HG02885 (cell line): ENCODE measurements at regions not wholly inside any gene's neighbourhood (a gene's known extent, or its start where the extent isn't known, plus 50 kb on each side); places are given as distances from the start of the nearest gene placed in this dataset.

Experiments
- ATAC-seq: cut with Tn5 transposase; IDR thresholded peaks from one replicate; pipeline ENCODE4 v1.9.1; 2021; ENCODE audit warnings: mild to moderate bottlenecking; ENCODE audit not compliant: unreplicated experiment, poor library complexity

DNA sequence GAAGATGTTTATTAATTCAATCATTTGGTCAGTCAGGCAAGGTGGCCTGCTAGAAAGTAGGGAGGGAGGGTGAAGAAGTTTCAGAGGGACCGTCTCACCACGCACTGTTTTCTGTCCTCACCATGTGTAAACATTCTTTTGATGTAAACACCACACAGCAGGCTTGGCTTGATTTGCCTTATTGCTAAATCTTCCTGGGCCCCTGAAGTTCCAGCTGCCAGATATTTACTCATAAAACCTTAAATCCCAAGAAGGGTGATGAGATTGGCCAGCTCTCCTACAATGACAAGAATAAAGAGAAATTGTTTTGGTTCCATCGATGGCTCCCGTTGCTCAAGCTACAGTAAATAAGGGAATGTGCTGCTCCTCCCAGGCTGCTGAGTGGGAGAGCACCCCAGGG is 198.2 kb upstream of the TMTC4 start:
- ATAC-seq: no peak

GRCh38 chr13:100870898-100871297 is 196.3 kb upstream of the TMTC4 start:
- no peak for ATAC-seq

DNA sequence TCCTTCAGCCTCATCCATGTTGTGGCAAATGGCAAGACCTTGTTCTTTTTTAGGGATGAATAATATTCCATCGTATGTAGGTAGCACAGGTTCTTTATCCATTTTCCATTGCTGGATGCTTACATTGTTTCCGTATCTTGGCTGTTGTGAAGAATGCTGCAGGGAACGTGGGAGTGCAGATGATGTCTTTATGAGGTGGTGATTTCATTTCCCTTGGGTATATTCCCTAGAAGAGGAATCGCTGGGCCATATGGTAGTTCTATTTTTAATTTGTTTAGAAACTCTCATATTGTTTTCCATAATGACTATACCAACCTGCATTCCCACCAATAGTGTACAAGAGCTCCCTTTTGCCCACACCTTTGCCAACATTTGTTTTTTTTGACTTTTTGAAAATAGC is 186.3 kb upstream of the TMTC4 start:
- ATAC-seq: no peak

DNA sequence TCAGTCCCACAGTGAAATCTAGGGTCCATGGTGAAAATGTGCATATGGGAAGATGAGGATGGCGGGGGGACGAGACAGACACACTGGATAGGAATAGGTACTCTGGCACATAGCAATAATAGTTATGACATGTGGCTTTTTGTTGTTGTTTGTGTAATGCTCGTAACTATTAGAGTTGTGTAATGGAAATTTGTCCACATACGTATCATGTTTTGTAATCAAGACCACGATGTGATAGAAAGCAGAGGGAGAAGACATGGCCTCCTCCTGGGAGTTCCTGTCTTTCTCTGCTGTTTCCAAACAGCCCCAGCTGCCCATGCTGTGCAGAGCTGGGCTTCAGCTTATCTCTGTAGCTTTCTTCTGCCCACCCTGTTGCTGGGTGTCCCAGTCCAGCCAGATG is 185.3 kb upstream of the TMTC4 start:
- ATAC-seq: no peak

- no peak for ATAC-seq
Observed at GRCh38 chr13:100855151-100855550, 180.6 kb upstream of the TMTC4 start.

DNA sequence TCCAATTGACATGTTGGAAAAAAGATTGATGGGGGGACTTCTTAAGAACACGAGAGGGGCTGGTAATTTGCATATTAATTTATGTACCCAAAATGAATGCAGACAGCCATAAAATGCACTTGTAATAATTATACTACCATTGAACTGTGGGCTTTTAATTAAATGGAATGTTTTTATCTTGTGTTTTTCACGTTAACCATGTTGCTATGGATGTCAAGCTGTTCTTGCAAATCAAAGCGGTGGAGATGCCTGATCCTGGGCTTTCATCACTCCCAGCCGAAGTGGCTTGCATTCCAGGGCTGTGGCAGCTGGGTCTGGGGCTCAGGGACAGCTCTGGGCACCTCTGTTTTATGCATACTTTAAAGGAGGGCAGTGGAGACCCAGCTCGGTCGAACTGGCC is 179.4 kb upstream of the TMTC4 start:
- ATAC-seq: no peak

GRCh38 chr13:100853434-100853833 is 178.8 kb upstream of the TMTC4 start:
- ATAC-seq: no peak

GRCh38 chr13:100852146-100852545 is 177.6 kb upstream of the TMTC4 start:
- ATAC-seq: no peak

DNA sequence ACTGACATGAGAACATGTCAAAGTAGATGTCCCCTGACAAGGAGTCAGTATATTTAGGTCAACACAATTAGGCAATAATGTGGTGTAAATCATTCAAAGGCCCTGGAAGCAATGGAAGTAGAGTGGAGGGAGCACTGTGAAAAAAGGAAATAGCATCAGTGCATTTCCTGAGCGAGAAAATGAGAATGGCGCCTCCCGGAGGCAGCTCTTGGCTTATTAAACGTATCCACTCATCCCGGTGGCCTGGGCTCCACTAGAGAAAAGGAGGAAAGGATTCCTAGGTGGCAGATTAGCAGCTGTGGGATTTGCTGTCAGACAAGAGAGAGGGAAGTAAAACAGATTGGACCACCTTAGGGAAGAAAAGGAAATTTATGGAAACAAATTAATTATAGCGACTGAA is 173.7 kb upstream of the TMTC4 start:
- ATAC-seq: no peak

- ATAC-seq: no peak
Observed at GRCh38 chr13:100845128-100845757, 170.6 kb upstream of the TMTC4 start.

DNA sequence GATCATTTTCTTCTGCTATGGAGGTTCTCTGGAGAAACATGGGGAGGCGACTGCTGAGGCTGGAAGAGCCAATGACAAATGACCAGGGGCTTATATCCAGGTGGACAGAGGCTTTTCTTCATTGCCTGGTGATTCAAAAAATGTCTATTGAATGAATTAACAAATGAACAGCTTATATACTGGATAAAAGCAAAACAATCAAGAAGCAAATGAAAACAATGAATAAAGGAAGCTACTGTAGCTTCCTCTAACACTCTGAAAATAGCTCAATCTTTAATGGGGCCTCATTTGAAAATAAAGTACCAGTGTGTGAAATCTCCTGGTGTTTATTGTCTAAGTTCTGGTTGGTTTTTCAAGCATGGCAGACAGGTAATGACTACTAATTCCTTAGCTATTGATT is 167.5 kb upstream of the TMTC4 start:
- ATAC-seq: no peak

DNA sequence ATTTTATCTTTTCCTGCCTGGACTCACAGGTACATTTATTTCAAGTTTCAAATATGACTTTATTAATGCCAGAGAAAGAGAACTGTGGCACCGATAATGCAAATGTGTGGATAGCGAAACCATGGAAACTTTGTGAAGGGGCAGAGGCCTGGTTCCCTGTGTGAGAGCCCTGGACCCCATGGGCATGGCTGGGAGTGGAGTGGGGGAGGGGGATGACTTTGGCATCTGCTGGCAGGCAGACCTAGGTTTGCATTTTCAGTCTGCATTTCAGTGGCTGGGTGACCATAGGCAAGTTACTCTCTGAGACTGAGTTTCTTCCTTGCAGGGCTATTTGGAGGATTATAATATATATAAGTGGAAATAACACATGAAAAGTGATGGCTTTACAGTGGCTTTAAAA is 163.8 kb upstream of the TMTC4 start:
- no peak for ATAC-seq

GRCh38 chr13:100837631-100838030 is 163.0 kb upstream of the TMTC4 start:
- no peak for ATAC-seq

DNA sequence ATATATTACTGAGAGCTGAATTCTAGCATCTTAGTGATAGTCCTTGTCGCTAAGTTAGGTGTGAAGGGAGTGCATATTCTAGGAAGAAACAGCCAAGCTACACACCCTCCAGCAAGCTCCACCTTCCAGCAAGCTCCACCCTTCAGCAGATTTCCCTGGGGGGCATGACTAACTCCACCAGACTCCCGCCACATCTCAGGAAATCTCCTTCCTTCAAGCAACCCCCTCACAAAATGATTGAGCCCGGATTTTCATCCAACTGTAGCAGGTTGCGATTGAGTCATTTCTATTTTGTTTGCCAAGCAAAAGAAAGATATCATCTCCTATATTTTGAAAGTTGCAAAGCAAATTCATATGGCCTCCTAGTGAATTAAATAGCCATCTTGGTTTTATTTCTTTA is 162.1 kb upstream of the TMTC4 start:
- no peak for ATAC-seq

DNA sequence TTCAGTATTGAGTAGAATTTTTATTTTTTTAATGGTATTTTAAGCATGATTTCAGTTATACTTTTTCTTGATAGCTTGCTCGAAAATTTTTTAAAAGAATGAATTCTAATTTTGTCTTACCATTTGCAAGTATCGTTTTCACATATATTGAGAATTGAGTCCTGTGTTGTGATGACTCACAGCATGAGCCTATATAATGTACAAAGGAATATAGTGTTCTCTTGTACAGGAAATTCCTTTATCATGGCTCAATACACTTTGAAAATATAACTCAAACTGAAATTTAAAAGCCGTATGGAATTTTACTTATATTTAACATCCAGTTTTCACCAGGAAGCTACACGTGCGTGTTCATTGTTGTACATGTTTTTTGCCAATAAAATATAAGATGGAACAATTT is 161.1 kb upstream of the TMTC4 start:
- ATAC-seq: no peak

DNA sequence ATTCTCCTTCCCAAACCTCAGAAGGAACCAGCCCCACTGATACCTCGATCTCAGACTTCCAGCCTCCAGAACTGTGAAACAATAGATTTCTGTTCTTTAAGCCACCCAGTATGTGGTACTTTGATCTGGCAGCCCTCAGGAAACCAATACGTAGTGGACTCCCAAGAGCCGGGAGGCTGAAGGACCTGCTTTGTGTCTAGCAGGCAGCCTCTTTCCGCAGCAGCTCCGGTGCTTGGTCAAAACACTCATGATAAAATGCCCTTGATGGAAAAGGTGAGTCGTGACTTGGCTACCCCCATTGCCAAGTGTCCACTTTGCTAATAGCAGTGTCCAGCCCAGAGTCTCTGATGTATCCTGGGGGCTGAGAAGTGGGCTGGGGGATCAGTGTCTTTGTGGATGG is 158.8 kb upstream of the TMTC4 start:
- ATAC-seq: no peak

- ATAC-seq: no peak
Observed at GRCh38 chr13:100828226-100828625, 153.6 kb upstream of the TMTC4 start.

DNA sequence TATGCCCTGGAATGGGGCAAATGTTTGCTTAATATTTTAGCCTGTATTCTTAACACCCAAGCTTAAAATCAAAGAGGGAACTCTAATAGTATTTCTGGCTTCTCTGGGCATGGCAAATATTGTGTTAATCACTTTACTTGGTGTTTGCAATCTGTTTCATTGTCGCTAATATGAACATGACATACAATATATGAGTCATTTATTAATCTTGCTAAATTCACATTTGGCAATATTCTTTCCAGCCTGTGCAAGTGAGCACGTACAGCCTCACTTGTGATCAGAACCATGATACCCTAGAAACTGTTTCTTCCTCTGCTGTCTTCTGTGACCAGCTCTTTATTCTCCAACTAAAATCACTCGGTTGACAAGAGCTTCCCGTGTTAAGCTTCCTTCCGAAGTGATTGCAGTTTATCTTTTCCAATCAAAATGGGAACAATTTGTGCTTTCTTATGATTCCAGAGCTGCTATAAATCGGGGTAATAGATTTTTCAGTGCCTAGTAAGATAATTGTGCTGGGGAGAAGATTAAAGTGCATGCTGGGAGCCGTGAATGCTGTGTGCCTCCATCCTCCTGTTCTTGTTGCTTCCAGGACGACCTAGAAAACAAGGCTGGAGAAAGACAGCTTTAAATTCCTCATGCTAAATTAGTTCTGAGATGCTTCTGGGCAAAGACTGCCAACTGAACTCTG is 153.0 kb upstream of the TMTC4 start:
- no peak for ATAC-seq

DNA sequence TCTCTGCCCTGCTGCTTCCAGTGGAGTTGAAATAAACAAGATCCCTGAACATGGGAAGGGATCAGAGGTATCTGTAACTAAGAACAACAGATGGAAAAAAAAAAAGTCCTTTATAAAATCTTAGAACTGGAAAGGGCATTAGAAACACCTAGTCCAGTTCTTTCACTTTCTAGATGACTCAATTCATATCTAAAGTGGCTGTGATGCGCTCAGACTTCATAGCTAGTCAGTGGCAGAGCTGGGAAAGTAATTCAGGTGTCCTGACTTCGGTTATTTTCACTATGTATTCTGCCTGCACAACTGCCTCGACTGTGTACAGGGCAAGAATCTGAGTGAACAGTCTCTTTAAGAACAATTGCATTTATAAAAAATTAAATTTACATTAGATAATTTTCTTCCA is 151.8 kb upstream of the TMTC4 start:
- ATAC-seq: no peak

DNA sequence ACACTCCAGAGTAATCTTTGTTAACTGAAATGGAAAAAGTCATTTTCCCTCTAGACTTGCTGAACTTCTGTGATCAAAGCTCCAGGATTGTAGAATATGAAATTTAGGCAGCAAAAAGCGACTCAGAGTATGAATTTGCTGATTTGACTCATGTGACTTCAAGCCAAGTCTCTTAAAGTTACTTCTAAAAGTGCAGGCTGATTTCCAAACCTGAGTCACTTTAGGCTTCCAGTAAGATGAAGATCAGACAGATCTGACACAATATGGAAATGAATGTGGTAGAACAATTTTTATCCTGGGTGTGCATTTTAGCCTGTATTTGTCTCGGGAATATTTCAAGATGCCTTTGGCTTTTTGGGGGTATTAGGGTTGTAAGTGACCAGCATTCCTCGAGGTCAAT is 151.0 kb upstream of the TMTC4 start:
- no peak for ATAC-seq

DNA sequence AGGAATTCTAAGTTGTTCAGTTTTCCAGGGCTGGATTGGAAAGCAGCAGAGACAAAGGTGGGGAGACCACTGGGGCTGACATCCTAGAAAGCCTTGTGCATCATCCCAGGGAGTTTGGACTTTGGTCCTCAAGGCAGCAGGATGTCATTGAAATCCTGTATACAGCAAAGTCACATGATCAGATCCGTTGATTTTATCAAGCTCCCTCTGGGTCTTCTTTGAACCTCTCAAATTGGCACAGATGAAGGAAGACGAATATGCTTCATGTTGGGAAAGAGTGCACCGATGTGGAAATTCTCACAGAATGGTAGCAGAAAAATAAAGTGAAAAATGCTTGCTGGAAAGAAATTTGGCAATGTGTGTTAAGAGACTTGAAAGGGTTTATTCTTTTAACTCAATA is 149.8 kb upstream of the TMTC4 start:
- no peak for ATAC-seq

- ATAC-seq: no peak
Observed at GRCh38 chr13:100823448-100823847, 148.9 kb upstream of the TMTC4 start.
